LNCaP clone FGC (cell line): ENCODE measurements at regions not wholly inside any gene's neighbourhood (a gene's known extent, or its start where the extent isn't known, plus 50 kb on each side); places are given as distances from the start of the nearest gene placed in this dataset.

ENCODE experiments used
- DNase-seq: peaks from one replicate; pipeline ENCODE4 v3.0.0-alpha.2; 2011; ENCODE audit warnings: low read depth
- H3K4me3 ChIP-seq: 2 replicates; pipeline ENCODE4 v1.5.1; 2011; ENCODE audit warnings: mild to moderate bottlenecking, low read depth, low read length, control low read depth
- CTCF ChIP-seq: IDR thresholded peaks from 2 replicates; pipeline ENCODE4 v1.5.1; 2012; ENCODE audit warnings: mild to moderate bottlenecking; ENCODE audit not compliant: control insufficient read depth, insufficient read depth; ENCODE audit errors: extremely low read depth

- DNase-seq = no peak
- no peak for TF ChIP-seq CTCF
- H3K4me3 ChIP-seq = no peak overlapping the region
Measured at GRCh38 chr2:45132551-45132950, 123.3 kb upstream of the SIX2 start.

- no peak for DNase-seq
- no peak for TF ChIP-seq CTCF
- no peak overlapping the region for H3K4me3 ChIP-seq
Measured at GRCh38 chr2:45131587-45131986, 122.3 kb upstream of the SIX2 start.

GRCh38 chr2:45130736-45131135 is 121.5 kb upstream of the SIX2 start:
- DNase-seq = no peak
- no peak for TF ChIP-seq CTCF
- H3K4me3 ChIP-seq = no peak overlapping the region

GRCh38 chr2:45128580-45128997 is 119.3 kb upstream of the SIX2 start:
- no peak for TF ChIP-seq CTCF
- H3K4me3 ChIP-seq = no peak overlapping the region
- no peak for DNase-seq

GRCh38 chr2:45127891-45128290 is 118.6 kb upstream of the SIX2 start:
- TF ChIP-seq CTCF = no peak
- H3K4me3 ChIP-seq = no peak overlapping the region

GRCh38 chr2:45127321-45127720 is 118.1 kb upstream of the SIX2 start:
- no peak for TF ChIP-seq CTCF
- no peak overlapping the region for H3K4me3 ChIP-seq
- no peak for DNase-seq

More at GRCh38 chr2:45127891-45128290, 118.6 kb upstream of the SIX2 start:
- no peak for DNase-seq

GRCh38 chr2:45125232-45125631 is 116.0 kb upstream of the SIX2 start:
- TF ChIP-seq CTCF = no peak
- no peak overlapping the region for H3K4me3 ChIP-seq
- DNase-seq = no peak
